ENCODE measurements at regions not wholly inside any gene's neighbourhood (a gene's known extent, or its start where the extent isn't known, plus 50 kb on each side); places are given as distances from the start of the nearest gene placed in this dataset.

DNA sequence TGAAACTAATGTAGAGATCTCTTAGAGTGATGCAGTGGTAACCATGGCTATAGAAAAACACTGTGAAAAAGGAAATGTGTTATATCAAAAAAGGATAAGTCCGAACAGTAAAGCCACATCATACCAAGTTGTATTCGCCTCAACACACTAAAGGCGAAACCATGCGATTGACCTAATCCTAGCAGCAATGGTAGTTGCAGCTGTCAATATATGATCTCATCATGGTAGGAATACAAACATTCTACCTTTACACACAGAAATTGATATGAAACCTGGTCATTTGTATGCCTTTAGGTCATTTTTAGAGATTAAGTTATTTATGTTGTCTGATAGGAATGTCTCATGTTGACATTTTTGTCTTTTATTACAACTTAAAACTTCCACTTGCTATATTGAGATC is 271.9 kb downstream of the SLITRK6 start:
- TF ChIP-seq, protein P1, sequence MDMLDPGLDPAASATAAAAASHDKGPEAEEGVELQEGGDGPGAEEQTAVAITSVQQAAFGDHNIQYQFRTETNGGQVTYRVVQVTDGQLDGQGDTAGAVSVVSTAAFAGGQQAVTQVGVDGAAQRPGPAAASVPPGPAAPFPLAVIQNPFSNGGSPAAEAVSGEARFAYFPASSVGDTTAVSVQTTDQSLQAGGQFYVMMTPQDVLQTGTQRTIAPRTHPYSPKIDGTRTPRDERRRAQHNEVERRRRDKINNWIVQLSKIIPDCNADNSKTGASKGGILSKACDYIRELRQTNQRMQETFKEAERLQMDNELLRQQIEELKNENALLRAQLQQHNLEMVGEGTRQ (IDR thresholded peaks at IDR 0.05; ENCODE audit: low read depth, low read length): no peak
- TF ChIP-seq, protein P2, sequence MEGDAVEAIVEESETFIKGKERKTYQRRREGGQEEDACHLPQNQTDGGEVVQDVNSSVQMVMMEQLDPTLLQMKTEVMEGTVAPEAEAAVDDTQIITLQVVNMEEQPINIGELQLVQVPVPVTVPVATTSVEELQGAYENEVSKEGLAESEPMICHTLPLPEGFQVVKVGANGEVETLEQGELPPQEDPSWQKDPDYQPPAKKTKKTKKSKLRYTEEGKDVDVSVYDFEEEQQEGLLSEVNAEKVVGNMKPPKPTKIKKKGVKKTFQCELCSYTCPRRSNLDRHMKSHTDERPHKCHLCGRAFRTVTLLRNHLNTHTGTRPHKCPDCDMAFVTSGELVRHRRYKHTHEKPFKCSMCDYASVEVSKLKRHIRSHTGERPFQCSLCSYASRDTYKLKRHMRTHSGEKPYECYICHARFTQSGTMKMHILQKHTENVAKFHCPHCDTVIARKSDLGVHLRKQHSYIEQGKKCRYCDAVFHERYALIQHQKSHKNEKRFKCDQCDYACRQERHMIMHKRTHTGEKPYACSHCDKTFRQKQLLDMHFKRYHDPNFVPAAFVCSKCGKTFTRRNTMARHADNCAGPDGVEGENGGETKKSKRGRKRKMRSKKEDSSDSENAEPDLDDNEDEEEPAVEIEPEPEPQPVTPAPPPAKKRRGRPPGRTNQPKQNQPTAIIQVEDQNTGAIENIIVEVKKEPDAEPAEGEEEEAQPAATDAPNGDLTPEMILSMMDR (conservative IDR thresholded peaks at IDR 0.05; ENCODE audit: low read depth, low read length): no peak
- no peak for TF ChIP-seq POLR2A (IDR thresholded peaks at IDR 0.05; ENCODE audit: low read depth, low read length)
- TF ChIP-seq, protein P3, sequence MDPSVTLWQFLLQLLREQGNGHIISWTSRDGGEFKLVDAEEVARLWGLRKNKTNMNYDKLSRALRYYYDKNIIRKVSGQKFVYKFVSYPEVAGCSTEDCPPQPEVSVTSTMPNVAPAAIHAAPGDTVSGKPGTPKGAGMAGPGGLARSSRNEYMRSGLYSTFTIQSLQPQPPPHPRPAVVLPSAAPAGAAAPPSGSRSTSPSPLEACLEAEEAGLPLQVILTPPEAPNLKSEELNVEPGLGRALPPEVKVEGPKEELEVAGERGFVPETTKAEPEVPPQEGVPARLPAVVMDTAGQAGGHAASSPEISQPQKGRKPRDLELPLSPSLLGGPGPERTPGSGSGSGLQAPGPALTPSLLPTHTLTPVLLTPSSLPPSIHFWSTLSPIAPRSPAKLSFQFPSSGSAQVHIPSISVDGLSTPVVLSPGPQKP (IDR thresholded peaks at IDR 0.05; ENCODE audit: borderline replicate concordance, low read depth, low read length): no peak
- TF ChIP-seq FOS (IDR thresholded peaks at IDR 0.05; ENCODE audit: low read depth, low read length): no peak
- no peak for TF ChIP-seq RAD21 (IDR thresholded peaks at IDR 0.05; ENCODE audit: low read length)
- no peak for TF ChIP-seq MAFK (IDR thresholded peaks at IDR 0.05; ENCODE audit: low read depth, low read length)
- TF ChIP-seq CEBPB (IDR thresholded peaks at IDR 0.05; ENCODE audit: low read depth, low read length): no peak
- TF ChIP-seq MAZ (IDR thresholded peaks at IDR 0.05; ENCODE audit: borderline replicate concordance, low read depth, low read length): no peak
- TF ChIP-seq SMC3 (IDR thresholded peaks at IDR 0.05; ENCODE audit: low read depth, low read length): no peak
- TF ChIP-seq RFX5 (IDR thresholded peaks at IDR 0.05; ENCODE audit: low read depth, low read length): no peak

All from IMR-90 (cell line).